ENCODE measurements at regions not wholly inside any gene's neighbourhood (a gene's known extent, or its start where the extent isn't known, plus 50 kb on each side); places are given as distances from the start of the nearest gene placed in this dataset.

- DNase-seq, result no peak
- POLR2A ChIA-PET, result no interaction called here
- TF ChIP-seq YY1 (IDR thresholded peaks at IDR 0.05; ENCODE audit: low read depth) (no peak), USF2 (IDR thresholded peaks at IDR 0.05; ENCODE audit: borderline replicate concordance, low read depth, low read length) (no peak), EP300 (IDR thresholded peaks at IDR 0.05; ENCODE audit: borderline replicate concordance in 1 of 2, low read depth in 1 of 2, low read length in 1 of 2) (no peak), CHD2 (IDR thresholded peaks at IDR 0.05; ENCODE audit: low read length, partially characterized antibody) (no peak), MXI1 (IDR thresholded peaks at IDR 0.05; ENCODE audit: low read depth, low read length) (no peak), JUND (IDR thresholded peaks at IDR 0.05) (no peak), SIN3A (IDR thresholded peaks at IDR 0.05; ENCODE audit: borderline replicate concordance, low read depth, low read length) (no peak), NRF1 (IDR thresholded peaks at IDR 0.05; ENCODE audit: low read depth, low read length) (no peak), RAD21 (IDR thresholded peaks at IDR 0.05; ENCODE audit: low read length) (no peak), TCF12 (IDR thresholded peaks at IDR 0.05) (no peak), GATA2 (CRISPR knock-in tag; IDR thresholded peaks at IDR 0.05) (no peak), MEF2A (IDR thresholded peaks at IDR 0.05; ENCODE audit: borderline replicate concordance, low read depth) (no peak), GABPA (IDR thresholded peaks at IDR 0.05; ENCODE audit: low read depth) (no peak), RXRA (IDR thresholded peaks at IDR 0.05; ENCODE audit: borderline replicate concordance, low read depth) (no peak)
- TF ChIP-seq, protein P1, sequence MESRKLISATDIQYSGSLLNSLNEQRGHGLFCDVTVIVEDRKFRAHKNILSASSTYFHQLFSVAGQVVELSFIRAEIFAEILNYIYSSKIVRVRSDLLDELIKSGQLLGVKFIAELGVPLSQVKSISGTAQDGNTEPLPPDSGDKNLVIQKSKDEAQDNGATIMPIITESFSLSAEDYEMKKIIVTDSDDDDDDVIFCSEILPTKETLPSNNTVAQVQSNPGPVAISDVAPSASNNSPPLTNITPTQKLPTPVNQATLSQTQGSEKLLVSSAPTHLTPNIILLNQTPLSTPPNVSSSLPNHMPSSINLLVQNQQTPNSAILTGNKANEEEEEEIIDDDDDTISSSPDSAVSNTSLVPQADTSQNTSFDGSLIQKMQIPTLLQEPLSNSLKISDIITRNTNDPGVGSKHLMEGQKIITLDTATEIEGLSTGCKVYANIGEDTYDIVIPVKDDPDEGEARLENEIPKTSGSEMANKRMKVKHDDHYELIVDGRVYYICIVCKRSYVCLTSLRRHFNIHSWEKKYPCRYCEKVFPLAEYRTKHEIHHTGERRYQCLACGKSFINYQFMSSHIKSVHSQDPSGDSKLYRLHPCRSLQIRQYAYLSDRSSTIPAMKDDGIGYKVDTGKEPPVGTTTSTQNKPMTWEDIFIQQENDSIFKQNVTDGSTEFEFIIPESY (IDR thresholded peaks at IDR 0.05; ENCODE audit: borderline replicate concordance, low read depth), result no peak
- TF ChIP-seq, protein P2, sequence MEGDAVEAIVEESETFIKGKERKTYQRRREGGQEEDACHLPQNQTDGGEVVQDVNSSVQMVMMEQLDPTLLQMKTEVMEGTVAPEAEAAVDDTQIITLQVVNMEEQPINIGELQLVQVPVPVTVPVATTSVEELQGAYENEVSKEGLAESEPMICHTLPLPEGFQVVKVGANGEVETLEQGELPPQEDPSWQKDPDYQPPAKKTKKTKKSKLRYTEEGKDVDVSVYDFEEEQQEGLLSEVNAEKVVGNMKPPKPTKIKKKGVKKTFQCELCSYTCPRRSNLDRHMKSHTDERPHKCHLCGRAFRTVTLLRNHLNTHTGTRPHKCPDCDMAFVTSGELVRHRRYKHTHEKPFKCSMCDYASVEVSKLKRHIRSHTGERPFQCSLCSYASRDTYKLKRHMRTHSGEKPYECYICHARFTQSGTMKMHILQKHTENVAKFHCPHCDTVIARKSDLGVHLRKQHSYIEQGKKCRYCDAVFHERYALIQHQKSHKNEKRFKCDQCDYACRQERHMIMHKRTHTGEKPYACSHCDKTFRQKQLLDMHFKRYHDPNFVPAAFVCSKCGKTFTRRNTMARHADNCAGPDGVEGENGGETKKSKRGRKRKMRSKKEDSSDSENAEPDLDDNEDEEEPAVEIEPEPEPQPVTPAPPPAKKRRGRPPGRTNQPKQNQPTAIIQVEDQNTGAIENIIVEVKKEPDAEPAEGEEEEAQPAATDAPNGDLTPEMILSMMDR (IDR thresholded peaks at IDR 0.05), result no peak
- TF ChIP-seq, protein P3, sequence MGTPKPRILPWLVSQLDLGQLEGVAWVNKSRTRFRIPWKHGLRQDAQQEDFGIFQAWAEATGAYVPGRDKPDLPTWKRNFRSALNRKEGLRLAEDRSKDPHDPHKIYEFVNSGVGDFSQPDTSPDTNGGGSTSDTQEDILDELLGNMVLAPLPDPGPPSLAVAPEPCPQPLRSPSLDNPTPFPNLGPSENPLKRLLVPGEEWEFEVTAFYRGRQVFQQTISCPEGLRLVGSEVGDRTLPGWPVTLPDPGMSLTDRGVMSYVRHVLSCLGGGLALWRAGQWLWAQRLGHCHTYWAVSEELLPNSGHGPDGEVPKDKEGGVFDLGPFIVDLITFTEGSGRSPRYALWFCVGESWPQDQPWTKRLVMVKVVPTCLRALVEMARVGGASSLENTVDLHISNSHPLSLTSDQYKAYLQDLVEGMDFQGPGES (IDR thresholded peaks at IDR 0.05; ENCODE audit: low read depth, low read length), result no peak
- Histone ChIP-seq H3K27ac (ENCODE audit: low read depth in 2 of 2, low read length in 1 of 2) (no peak overlapping the region), H3K4me2 (no peak overlapping the region), H3F3A (replicated peaks; ENCODE audit: insufficient read depth) (no peaks in the 10 kb centered on the region), H3K9me3 (no peaks in the 10 kb centered on the region), H2AFZ (ENCODE audit: low read depth) (no peak overlapping the region), H3K4me3 (ENCODE audit: low read depth in 2 of 2, low read length in 1 of 2) (no peak overlapping the region), H3K27me3 (ENCODE audit: insufficient read depth) (no peaks in the 10 kb centered on the region), H4K20me1 (ENCODE audit: insufficient read depth) (no peaks in the 10 kb centered on the region), H3K9me2 (no peaks in the 10 kb centered on the region), H3K9ac (no peak overlapping the region), H3K4me1 (ENCODE audit: control insufficient read depth in 1 of 2, insufficient read depth in 2 of 2, low read depth in 1 of 2, low read length in 1 of 2) (no peaks in the 10 kb centered on the region; a peak in 1 of 4 replicates), H3K79me2 (ENCODE audit: insufficient read depth) (no peaks in the 10 kb centered on the region), H3K36me3 (replicated peaks in 1 of 2; ENCODE audit: control insufficient read depth in 1 of 2, insufficient read depth in 2 of 2, low read length in 1 of 2) (no peaks in the 10 kb centered on the region)
- WGBS (ENCODE audit: low lambda C conversion rate), result 3% methylated on average over 3 of the region's 4 CpGs
- CTCF ChIA-PET, result interaction anchor here (0.8 to 1.4 kb wide), 3 partner anchors 10 to 1020 kb away, joined by 3 read pairs; no protein-coding TSS in a partner anchor
Observed at GRCh38 chr10:117439243-117439912, 64.1 kb upstream of the PDZD8 start.

Data from SK-N-SH (cell line).